BLaER1 (cell line): ENCODE measurements at regions not wholly inside any gene's neighbourhood (a gene's known extent, or its start where the extent isn't known, plus 50 kb on each side); places are given as distances from the start of the nearest gene placed in this dataset.
"Not testable (repeated sequence)": the region's sequence is repeated elsewhere in the genome, so short reads cannot be mapped to it uniquely, and the experiment has no call there.

Source experiments
- H3K27ac ChIP-seq: shearing (Covaris generic); formaldehyde crosslinking; 2 replicates; pipeline ENCODE4 v1.8.1; 2022
- H3K27me3 ChIP-seq: shearing (Covaris generic); formaldehyde crosslinking; 2 replicates; pipeline ENCODE4 v1.8.1; 2022
- H3K36me3 ChIP-seq: shearing (Covaris generic); formaldehyde crosslinking; 2 replicates; pipeline ENCODE4 v1.8.1; 2022
- H3K4me1 ChIP-seq: shearing (Covaris generic); formaldehyde crosslinking; 2 replicates; pipeline ENCODE4 v1.8.1; 2022
- H3K4me2 ChIP-seq: shearing (Covaris generic); formaldehyde crosslinking; 2 replicates; pipeline ENCODE4 v1.8.1; 2022
- H3K4me3 ChIP-seq: shearing (Covaris generic); formaldehyde crosslinking; 2 replicates; pipeline ENCODE4 v1.8.1; 2022
- H3K9ac ChIP-seq: shearing (Covaris generic); formaldehyde crosslinking; 2 replicates; pipeline ENCODE4 v1.8.1; 2022
- H3K9me3 ChIP-seq: shearing (Covaris generic); formaldehyde crosslinking; 2 replicates; pipeline ENCODE4 v1.8.1; 2022
- H4K20me1 ChIP-seq: shearing (Covaris generic); formaldehyde crosslinking; 2 replicates; pipeline ENCODE4 v1.8.1; 2022
- Cebpa-rat ChIP-seq: shearing (Covaris generic); IDR thresholded peaks from 2 replicates; pipeline ENCODE4 v1.8.1; 2022

- Histone ChIP-seq H3K9me3 (no peaks in the 10 kb centered on the region), H3K36me3 (no peaks in the 10 kb centered on the region), H3K4me1 (peaks cover 10% of the 10 kb centered on the region; the same call in 1 of the 2 replicates), H3K4me3 (no peak overlapping the region), H4K20me1 (no peaks in the 10 kb centered on the region), H3K4me2 (no peak overlapping the region), H3K27ac (no peak overlapping the region), H3K27me3 (no peaks in the 10 kb centered on the region), H3K9ac (no peak overlapping the region)
- TF ChIP-seq Cebpa-rat: no peak
Measured at GRCh38 chr20:51182571-51182970, 159.7 kb upstream of the KCNG1 start.

- Histone ChIP-seq H3K4me2 (no peak overlapping the region), H3K27me3 (no peaks in the 10 kb centered on the region), H3K9me3 (no peaks in the 10 kb centered on the region), H4K20me1 (no peaks in the 10 kb centered on the region), H3K36me3 (no peaks in the 10 kb centered on the region), H3K27ac (no peak overlapping the region), H3K9ac (no peak overlapping the region), H3K4me1 (no peaks in the 10 kb centered on the region), H3K4me3 (no peak overlapping the region)
- no peak for TF ChIP-seq Cebpa-rat
Measured at GRCh38 chr20:51178153-51178552, 155.2 kb upstream of the KCNG1 start.

- no peaks in the 10 kb centered on the region for H3K27me3 ChIP-seq
- no peak overlapping the region for H3K27ac ChIP-seq
- no peak for TF ChIP-seq Cebpa-rat
- H3K4me3 ChIP-seq: no peak overlapping the region
- H3K9ac ChIP-seq: no peak overlapping the region
- no peak overlapping the region for H3K4me2 ChIP-seq
- H3K4me1 ChIP-seq: no peaks in the 10 kb centered on the region
- no peaks in the 10 kb centered on the region for H3K36me3 ChIP-seq
- H3K9me3 ChIP-seq: no peaks in the 10 kb centered on the region
- no peaks in the 10 kb centered on the region for H4K20me1 ChIP-seq
Measured at GRCh38 chr20:51176876-51177275, 154.0 kb upstream of the KCNG1 start.

GRCh38 chr20:51176446-51176845, 153.5 kb upstream of the KCNG1 start:
- Histone ChIP-seq H4K20me1 (no peaks in the 10 kb centered on the region), H3K9me3 (no peaks in the 10 kb centered on the region), H3K4me1 (no peaks in the 10 kb centered on the region), H3K27me3 (no peaks in the 10 kb centered on the region), H3K4me3 (no peak overlapping the region), H3K4me2 (no peak overlapping the region), H3K9ac (no peak overlapping the region), H3K27ac (no peak overlapping the region), H3K36me3 (no peaks in the 10 kb centered on the region)
- no peak for TF ChIP-seq Cebpa-rat

GRCh38 chr20:51175724-51176123, 152.8 kb upstream of the KCNG1 start:
- H3K4me3 ChIP-seq: no peak overlapping the region
- H3K4me1 ChIP-seq: no peaks in the 10 kb centered on the region
- H3K36me3 ChIP-seq: no peaks in the 10 kb centered on the region
- no peak overlapping the region for H3K4me2 ChIP-seq
- H4K20me1 ChIP-seq: no peaks in the 10 kb centered on the region
- H3K9me3 ChIP-seq: no peaks in the 10 kb centered on the region
- no peaks in the 10 kb centered on the region for H3K27me3 ChIP-seq
- TF ChIP-seq Cebpa-rat: no peak
- H3K9ac ChIP-seq: no peak overlapping the region
- no peak overlapping the region for H3K27ac ChIP-seq

- Histone ChIP-seq H3K36me3 (no peaks in the 10 kb centered on the region), H4K20me1 (no peaks in the 10 kb centered on the region), H3K4me1 (0 out of 2 replicates have a peak, but pooled peaks cover 4% of the 10 kb centered on the region), H3K27ac (no peak overlapping the region), H3K4me2 (no peak overlapping the region), H3K9me3 (peaks cover 3% of the 10 kb centered on the region; the same call in 1 of the 2 replicates), H3K9ac (no peak overlapping the region), H3K4me3 (no peak overlapping the region), H3K27me3 (no peaks in the 10 kb centered on the region)
- no peak for TF ChIP-seq Cebpa-rat
Measured at GRCh38 chr20:51175156-51175555, 152.2 kb upstream of the KCNG1 start.

GRCh38 chr20:51174536-51174935, 151.6 kb upstream of the KCNG1 start:
- H3K9ac ChIP-seq: no peak overlapping the region
- H3K27ac ChIP-seq: no peak overlapping the region
- H3K9me3 ChIP-seq: peaks cover 9% of the 10 kb centered on the region
- TF ChIP-seq Cebpa-rat: no peak
- H4K20me1 ChIP-seq: no peaks in the 10 kb centered on the region
- H3K36me3 ChIP-seq: no peaks in the 10 kb centered on the region
- no peak overlapping the region for H3K4me2 ChIP-seq
- no peaks in the 10 kb centered on the region for H3K27me3 ChIP-seq
- H3K4me1 ChIP-seq: 0 out of 2 replicates have a peak, but pooled peaks cover 5% of the 10 kb centered on the region
- H3K4me3 ChIP-seq: no peak overlapping the region

- Histone ChIP-seq H4K20me1 (no peaks in the 10 kb centered on the region), H3K4me1 (0 out of 2 replicates have a peak, but pooled peaks cover 5% of the 10 kb centered on the region), H3K36me3 (no peaks in the 10 kb centered on the region), H3K27me3 (no peaks in the 10 kb centered on the region), H3K9me3 (peaks cover 17% of the 10 kb centered on the region), H3K27ac (no peak overlapping the region), H3K4me2 (no peak overlapping the region), H3K4me3 (no peak overlapping the region), H3K9ac (no peak overlapping the region)
- TF ChIP-seq Cebpa-rat: no peak
Measured at GRCh38 chr20:51172558-51173428, 149.9 kb upstream of the KCNG1 start.

- Histone ChIP-seq H3K9ac (no peak overlapping the region), H3K9me3 (peaks cover 25% of the 10 kb centered on the region)
- no peak for TF ChIP-seq Cebpa-rat
Measured at GRCh38 chr20:51171141-51171540, 148.2 kb upstream of the KCNG1 start.

GRCh38 chr20:51169813-51170212, 146.9 kb upstream of the KCNG1 start:
- no peak for TF ChIP-seq Cebpa-rat
- no peak overlapping the region for H3K4me3 ChIP-seq
- H3K36me3 ChIP-seq: no peaks in the 10 kb centered on the region
- no peak overlapping the region for H3K9ac ChIP-seq
- no peak overlapping the region for H3K4me2 ChIP-seq
- H3K27me3 ChIP-seq: no peaks in the 10 kb centered on the region
- no peaks in the 10 kb centered on the region for H4K20me1 ChIP-seq
- peaks cover 25% of the 10 kb centered on the region for H3K9me3 ChIP-seq
- H3K27ac ChIP-seq: no peak overlapping the region
- peaks cover 23% of the 10 kb centered on the region for H3K4me1 ChIP-seq

More at GRCh38 chr20:51171141-51171540, 148.2 kb upstream of the KCNG1 start:
- Histone ChIP-seq H3K27me3 (no peaks in the 10 kb centered on the region), H3K4me2 (no peak overlapping the region), H3K27ac (no peak overlapping the region), H3K4me1 (peaks cover 10% of the 10 kb centered on the region), H3K36me3 (no peaks in the 10 kb centered on the region), H3K4me3 (no peak overlapping the region), H4K20me1 (no peaks in the 10 kb centered on the region)

- not testable (repeated sequence) for H4K20me1 ChIP-seq, H3K36me3 ChIP-seq, H3K4me3 ChIP-seq, H3K27me3 ChIP-seq, H3K27ac ChIP-seq, H3K4me2 ChIP-seq, H3K9ac ChIP-seq
- peaks cover 42% of the 10 kb centered on the region for H3K4me1 ChIP-seq
- H3K9me3 ChIP-seq: peaks cover 25% of the 10 kb centered on the region
Measured at GRCh38 chr20:51167911-51168310, 145.0 kb upstream of the KCNG1 start.
